ENCODE measurements at regions not wholly inside any gene's neighbourhood (a gene's known extent, or its start where the extent isn't known, plus 50 kb on each side); places are given as distances from the start of the nearest gene placed in this dataset.

GRCh38 chr15:36323615-36324014, 255.8 kb upstream of the CDIN1 start:
- WGBS (ENCODE audit: insufficient coverage, insufficient replicate concordance, low lambda C conversion rate, missing lambda C conversion rate) = 2% methylated on average over 3 of the region's 3 CpGs
- DNase-seq (ENCODE audit: low read depth, low spot score) = no peak
- TF ChIP-seq ZBTB40 (IDR thresholded peaks at IDR 0.05; ENCODE audit: borderline replicate concordance) (no peak), TAF1 (IDR thresholded peaks at IDR 0.05; ENCODE audit: borderline replicate concordance, low read depth, low read length) (no peak), BRCA1 (IDR thresholded peaks at IDR 0.05; ENCODE audit: low read depth, low read length) (no peak), EP300 (IDR thresholded peaks at IDR 0.05; ENCODE audit: borderline replicate concordance in 1 of 2, control insufficient read depth in 1 of 2, low read depth in 2 of 2, low read length in 2 of 2) (no peak), ZNF274 (IDR thresholded peaks at IDR 0.05; ENCODE audit: insufficient read depth, insufficient read length) (no peak), ETV6 (conservative IDR thresholded peaks at IDR 0.05 in 1 of 2, IDR thresholded peaks at IDR 0.05 in 1 of 2; ENCODE audit: borderline replicate concordance in 1 of 2, low read depth in 1 of 2) (no peak), STAT3 (IDR thresholded peaks at IDR 0.05; ENCODE audit: low read depth, low read length) (no peak), NFXL1 (IDR thresholded peaks at IDR 0.05; ENCODE audit: borderline replicate concordance) (no peak), SUZ12 (IDR thresholded peaks at IDR 0.05; ENCODE audit: unreplicated experiment) (no peak)

More at GRCh38 chr15:36323615-36324014, 255.8 kb upstream of the CDIN1 start:
- Histone ChIP-seq H3K4me1 (ENCODE audit: control insufficient read depth, insufficient read depth, low read length) (no peaks in the 10 kb centered on the region), H3K27me3 (replicated peaks in 1 of 2; ENCODE audit: control insufficient read depth in 2 of 2, insufficient read depth in 2 of 2, low read length in 1 of 2) (no peaks in the 10 kb centered on the region), H3K79me2 (ENCODE audit: control insufficient read depth, insufficient read depth, low read length) (no peaks in the 10 kb centered on the region), H3K36me3 (ENCODE audit: control insufficient read depth in 2 of 2, insufficient read depth in 2 of 2, low read length in 1 of 2) (no peaks in the 10 kb centered on the region), H2AFZ (ENCODE audit: control insufficient read depth, low read depth, low read length) (no peak overlapping the region), H3K4me2 (ENCODE audit: control insufficient read depth, insufficient read depth) (no peak overlapping the region), H3K9ac (ENCODE audit: control insufficient read depth, insufficient read depth, low read length) (no peak overlapping the region), H3K27ac (ENCODE audit: control insufficient read depth, insufficient read depth) (no peak overlapping the region), H3K9me3 (replicated peaks; ENCODE audit: control insufficient read depth, insufficient read depth, low read length) (no peaks in the 10 kb centered on the region; the same call in 2 of the 3 replicates), H4K20me1 (ENCODE audit: control insufficient read depth, insufficient read depth) (no peaks in the 10 kb centered on the region), H3K4me3 (no peak overlapping the region)
- SMC1A ChIA-PET (ENCODE audit: uncharacterized antibody, unreplicated experiment) = no interaction called here
- ATAC-seq = no peak
- RAD21 ChIA-PET (ENCODE audit: unreplicated experiment) = no interaction called here
- BruUV-seq (replicated peaks) = no TSS peak
- in situ Hi-C loops (cut with MboI) (no loop called here), intact Hi-C loops (cut with micrococcal nuclease; ENCODE audit: unreplicated experiment) (no loop called here)
- FAIRE-seq = no peak
- POLR2A ChIA-PET = no interaction called here
- CTCF ChIA-PET = no interaction called here

Data from GM12878 (cell line).